ENCODE measurements at regions not wholly inside any gene's neighbourhood (a gene's known extent, or its start where the extent isn't known, plus 50 kb on each side); places are given as distances from the start of the nearest gene placed in this dataset.

DNA sequence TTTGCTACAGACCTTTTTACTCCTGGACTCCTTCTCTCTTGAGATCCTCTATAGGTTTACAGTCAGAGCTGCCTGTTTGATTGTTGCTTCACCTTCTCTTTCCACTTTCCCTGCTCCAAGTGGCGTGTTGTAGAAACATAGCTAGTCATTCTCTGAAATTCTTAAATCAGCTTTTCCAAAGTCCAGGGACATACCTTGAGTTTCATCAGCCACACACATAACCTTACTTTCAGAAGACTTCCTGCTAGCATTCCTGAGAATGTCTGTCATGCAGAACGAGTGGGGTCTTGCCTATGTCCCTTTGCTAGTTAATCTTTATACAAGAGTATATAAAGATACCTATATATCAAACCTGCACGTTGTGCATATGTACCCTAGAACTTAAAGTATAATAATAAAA lies 230.3 kb upstream of the ZNF462 start:
- no peaks in the 10 kb centered on the region for H3K4me1 ChIP-seq (ENCODE audit: insufficient read depth, low read length)
- Mint-ChIP-seq H3K4me3 (no peak overlapping the region), H3K27me3 (ENCODE audit: low read depth) (no peaks in the 10 kb centered on the region; the same call in none of the 2 replicates), H3K9me3 (no peaks in the 10 kb centered on the region; a peak in 2 of 5 replicates), H3K4me1 (peaks cover 3 to 5% of the 10 kb centered on the region in 2 experiments; a peak in 1 of 4 replicates), H3K36me3 (ENCODE audit: insufficient read depth in 1 of 3, low read depth in 3 of 3) (no peaks in the 10 kb centered on the region; a peak in 1 of 7 replicates), H3K27ac (no peak overlapping the region)
- no peak overlapping the region for H2BK15ac ChIP-seq (ENCODE audit: low read depth, low read length)
- TF ChIP-seq, protein P1, sequence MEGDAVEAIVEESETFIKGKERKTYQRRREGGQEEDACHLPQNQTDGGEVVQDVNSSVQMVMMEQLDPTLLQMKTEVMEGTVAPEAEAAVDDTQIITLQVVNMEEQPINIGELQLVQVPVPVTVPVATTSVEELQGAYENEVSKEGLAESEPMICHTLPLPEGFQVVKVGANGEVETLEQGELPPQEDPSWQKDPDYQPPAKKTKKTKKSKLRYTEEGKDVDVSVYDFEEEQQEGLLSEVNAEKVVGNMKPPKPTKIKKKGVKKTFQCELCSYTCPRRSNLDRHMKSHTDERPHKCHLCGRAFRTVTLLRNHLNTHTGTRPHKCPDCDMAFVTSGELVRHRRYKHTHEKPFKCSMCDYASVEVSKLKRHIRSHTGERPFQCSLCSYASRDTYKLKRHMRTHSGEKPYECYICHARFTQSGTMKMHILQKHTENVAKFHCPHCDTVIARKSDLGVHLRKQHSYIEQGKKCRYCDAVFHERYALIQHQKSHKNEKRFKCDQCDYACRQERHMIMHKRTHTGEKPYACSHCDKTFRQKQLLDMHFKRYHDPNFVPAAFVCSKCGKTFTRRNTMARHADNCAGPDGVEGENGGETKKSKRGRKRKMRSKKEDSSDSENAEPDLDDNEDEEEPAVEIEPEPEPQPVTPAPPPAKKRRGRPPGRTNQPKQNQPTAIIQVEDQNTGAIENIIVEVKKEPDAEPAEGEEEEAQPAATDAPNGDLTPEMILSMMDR (conservative IDR thresholded peaks at IDR 0.05), result no peak
- H3K56ac ChIP-seq (ENCODE audit: insufficient read length, low read depth, low read length), result no peak overlapping the region
- no peak overlapping the region for H3K4me2 ChIP-seq (ENCODE audit: insufficient read depth, insufficient read length, low read length)
- no CpG with 5 or more reads among the region's 3 CpGs for WGBS (ENCODE audit: extremely low coverage, insufficient read length, low lambda C conversion rate)
- no peak overlapping the region for H3K27ac ChIP-seq (ENCODE audit: insufficient read length, low read depth, low read length)
- no peak overlapping the region for H3K18ac ChIP-seq (ENCODE audit: insufficient read length, low read depth, low read length)
- no peaks in the 10 kb centered on the region for H3K23me2 ChIP-seq (ENCODE audit: insufficient read length, low read depth, low read length, poor library complexity, severe bottlenecking)
- H4K20me1 ChIP-seq (ENCODE audit: control insufficient read depth, insufficient read depth, insufficient read length), result no peaks in the 10 kb centered on the region
- H3T11ph ChIP-seq (ENCODE audit: low read length), result no peak overlapping the region
- DNase-seq, result no peak
- no peaks in the 10 kb centered on the region for H3K79me2 ChIP-seq (ENCODE audit: insufficient read depth, low read length)
- no peak overlapping the region for H2BK5ac ChIP-seq (ENCODE audit: insufficient read length, low read length)
- no peak overlapping the region for H3K4ac ChIP-seq (ENCODE audit: low read depth, low read length)
- H3K27me3 ChIP-seq (ENCODE audit: insufficient read depth, low read length), result no peaks in the 10 kb centered on the region
- H3K9me3 ChIP-seq (ENCODE audit: control insufficient read depth, low read depth, low read length), result no peaks in the 10 kb centered on the region
- H3K14ac ChIP-seq (ENCODE audit: insufficient read depth, low read length), result no peak overlapping the region
- no peaks in the 10 kb centered on the region for H3K79me1 ChIP-seq (ENCODE audit: insufficient read depth, low read depth, low read length, poor library complexity, severe bottlenecking)
- no peak overlapping the region for H4K91ac ChIP-seq (ENCODE audit: insufficient read length, low read depth, low read length)
- no peak overlapping the region for H2AFZ ChIP-seq (ENCODE audit: low read length)
- H4K8ac ChIP-seq (replicated peaks; ENCODE audit: insufficient read length, low read depth, low read length), result no peak overlapping the region
- no peak overlapping the region for H2BK20ac ChIP-seq (ENCODE audit: low read depth, low read length, poor library complexity, severe bottlenecking)
- no peak overlapping the region for H3K23ac ChIP-seq (ENCODE audit: insufficient read length, low read depth, low read length)
- H2BK120ac ChIP-seq (ENCODE audit: low read depth, low read length, poor library complexity, severe bottlenecking), result no peak overlapping the region
- H3K9ac ChIP-seq (ENCODE audit: extremely low read depth, insufficient read length, low read length), result no peak overlapping the region
- H2AK5ac ChIP-seq (ENCODE audit: insufficient read length, low read length), result no peak overlapping the region
- H4K5ac ChIP-seq (ENCODE audit: insufficient read length, low read depth, low read length), result no peak overlapping the region
- no peak overlapping the region for H2BK12ac ChIP-seq (ENCODE audit: insufficient read length, low read depth, low read length)

Data from H9 (cell line).